H1 (cell line): ENCODE measurements at regions not wholly inside any gene's neighbourhood (a gene's known extent, or its start where the extent isn't known, plus 50 kb on each side); places are given as distances from the start of the nearest gene placed in this dataset.

Experiments
- CTCF ChIA-PET: fragments of 300-600 bp; sonication (Branson Sonifier 250); formaldehyde crosslinking; loops from one replicate; lab custom pipeline; 2021; ENCODE audit not compliant: partially characterized antibody; lab: Charles Lee
- POLR2A ChIA-PET: fragments of 300-600 bp; sonication (Branson Sonifier 250); formaldehyde crosslinking; loops from one replicate; lab custom pipeline; 2021; ENCODE audit warnings: inconsistent platforms; ENCODE audit not compliant: partially characterized antibody; lab: Charles Lee
- DNase-seq, 2 experiments: peaks; one replicate each; pipeline versions ENCODE4 v3.0.0 to v3.0.0-alpha.2; 2010 to 2022; ENCODE audit warnings: low spot score in 2 of 2, low read depth in 1 of 2, mixed read lengths in 1 of 2
- FAIRE-seq: peaks from 2 replicates; lab custom pipeline; 2011; peaks lifted over from hg19 to GRCh38; lab: Jason Lieb, UNC
- H2AFZ ChIP-seq: 2 replicates; pipeline ENCODE4 v1.8.1; 2012; ENCODE audit warnings: low read length, inconsistent platforms
- H2AK5ac ChIP-seq: 2 replicates; pipeline ENCODE4 v1.6.1; 2013; ENCODE audit warnings: low read depth, low read length
- H2BK120ac ChIP-seq: replicated peaks from 2 replicates; pipeline ENCODE3; 2013; ENCODE audit warnings: low read depth, low read length, inconsistent platforms
- H2BK12ac ChIP-seq: 2 replicates; pipeline ENCODE4 v1.6.1; 2013; ENCODE audit warnings: low read depth, low read length
- H2BK15ac ChIP-seq: 2 replicates; pipeline ENCODE4 v1.6.1; 2013; ENCODE audit warnings: low read length
- H2BK20ac ChIP-seq: 2 replicates; pipeline ENCODE4 v1.6.1; 2013; ENCODE audit warnings: low read length
- H2BK5ac ChIP-seq: 2 replicates; pipeline ENCODE4 v1.6.1; 2013; ENCODE audit warnings: low read depth, low read length
- H3K14ac ChIP-seq: 2 replicates; pipeline ENCODE4 v1.6.1; 2013; ENCODE audit warnings: inconsistent platforms; ENCODE audit not compliant: insufficient read length
- H3K18ac ChIP-seq: 2 replicates; pipeline ENCODE4 v1.6.1; 2013; ENCODE audit warnings: low read length; ENCODE audit errors: extremely low read depth
- H3K23ac ChIP-seq: 2 replicates; pipeline ENCODE4 v1.6.1; 2013; ENCODE audit warnings: inconsistent platforms; ENCODE audit not compliant: insufficient read length
- H3K23me2 ChIP-seq: 2 replicates; pipeline ENCODE4 v1.6.1; 2013; ENCODE audit warnings: low read depth, low read length
- H3K27ac ChIP-seq: 2 replicates; pipeline ENCODE4 v1.6.1; 2011; ENCODE audit warnings: low read depth, low read length, inconsistent platforms
- H3K27me3 ChIP-seq, 4 experiments: replicated peaks in 1 of 4; 1 replicate in 1 of 4; 2 replicates in 3 of 4; pipeline versions ENCODE4 v1.6.1 to v1.8.1; 2011 to 2013; ENCODE audit warnings: low read length in 3 of 4, mild to moderate bottlenecking in 3 of 4, inconsistent platforms in 2 of 4, mixed read lengths in 2 of 4, moderate library complexity in 1 of 4; ENCODE audit not compliant: control insufficient read depth in 3 of 4, insufficient read depth in 3 of 4; ENCODE audit errors: extremely low read depth in 1 of 4
- H3K36me3 ChIP-seq, 4 experiments: 2 replicates each; pipeline versions ENCODE4 v1.6.1 to v1.8.1; 2011 to 2013; ENCODE audit warnings: mild to moderate bottlenecking in 4 of 4, low read length in 3 of 4, moderate library complexity in 2 of 4, control low read depth in 1 of 4, inconsistent platforms in 1 of 4; ENCODE audit not compliant: insufficient read depth in 4 of 4, control insufficient read depth in 2 of 4
- H3K4ac ChIP-seq: replicated peaks from 2 replicates; pipeline ENCODE3; 2013; ENCODE audit warnings: low read length, low read depth, mixed read lengths, inconsistent platforms; ENCODE audit not compliant: insufficient read length
- H3K4me1 ChIP-seq, 4 experiments: replicated peaks in 1 of 4; 1 replicate in 1 of 4; 2 replicates in 3 of 4; pipeline versions ENCODE4 v1.6.1 to v1.8.1; 2011 to 2013; ENCODE audit warnings: low read length in 3 of 4, inconsistent platforms in 2 of 4, mixed read lengths in 1 of 4; ENCODE audit not compliant: insufficient read depth in 4 of 4, control insufficient read depth in 3 of 4
- H3K4me2 ChIP-seq, 2 experiments: 2 replicates each; pipeline versions ENCODE4 v1.6.1 to v1.8.1; 2011 to 2013; ENCODE audit warnings: low read depth in 2 of 2, low read length in 2 of 2, control low read depth in 1 of 2, inconsistent platforms in 1 of 2, mild to moderate bottlenecking in 1 of 2; ENCODE audit not compliant: insufficient read depth in 1 of 2
- H3K4me3 ChIP-seq, 4 experiments: fragments of 200-600, 300-600 bp in 1 of 4; sonication (generic), shearing (Covaris generic), sonication (Bioruptor Twin) in 1 of 4; 2 replicates each; pipeline versions ENCODE4 v1.5.1 to v1.8.1; 2011 to 2016; ENCODE audit warnings: low read length in 4 of 4, low read depth in 3 of 4, control low read depth in 2 of 4, inconsistent platforms in 2 of 4, mild to moderate bottlenecking in 2 of 4, mixed read lengths in 1 of 4, moderate library complexity in 1 of 4; ENCODE audit not compliant: insufficient read depth in 2 of 4; ENCODE audit errors: extremely low read depth in 1 of 4
- H3K56ac ChIP-seq: replicated peaks from 2 replicates; pipeline ENCODE3; 2013; ENCODE audit warnings: low read depth, mild to moderate bottlenecking, mixed read lengths, low read length, inconsistent platforms; ENCODE audit not compliant: insufficient read length
- H3K79me1 ChIP-seq: 2 replicates; pipeline ENCODE4 v1.6.1; 2013; ENCODE audit warnings: low read depth, low read length, control low read depth
- H3K79me2 ChIP-seq, 2 experiments: 2 replicates each; pipeline versions ENCODE4 v1.6.1 to v1.8.1; 2012 to 2013; ENCODE audit warnings: low read length in 2 of 2, mild to moderate bottlenecking in 2 of 2, inconsistent platforms in 1 of 2; ENCODE audit not compliant: insufficient read depth in 2 of 2, control insufficient read depth in 1 of 2
- H3K9ac ChIP-seq, 4 experiments: replicated peaks in 1 of 4; 1 replicate in 1 of 4; 2 replicates in 3 of 4; pipeline versions ENCODE4 v1.6.1 to v1.8.1; 2011 to 2013; ENCODE audit warnings: low read depth in 3 of 4, low read length in 3 of 4, control low read depth in 2 of 4, mild to moderate bottlenecking in 2 of 4, moderate library complexity in 2 of 4, inconsistent platforms in 1 of 4; ENCODE audit errors: extremely low read depth in 1 of 4
- H3K9me3 ChIP-seq, 2 experiments: 2 replicates each; pipeline versions ENCODE4 v1.6.1 to v1.8.1; 2012 to 2013; ENCODE audit warnings: mild to moderate bottlenecking in 2 of 2, moderate library complexity in 2 of 2, control low read depth in 1 of 2, inconsistent platforms in 1 of 2, low read depth in 1 of 2, low read length in 1 of 2, mixed read lengths in 1 of 2; ENCODE audit not compliant: insufficient read depth in 2 of 2
- H4K20me1 ChIP-seq, 2 experiments: replicated peaks in 1 of 2; 2 replicates each; pipeline versions ENCODE3 to v1.8.1; 2011 to 2013; ENCODE audit warnings: inconsistent platforms in 2 of 2, low read length in 2 of 2, mild to moderate bottlenecking in 1 of 2; ENCODE audit not compliant: insufficient read depth in 2 of 2, control insufficient read depth in 1 of 2
- H4K5ac ChIP-seq: 2 replicates; pipeline ENCODE4 v1.6.1; 2013; ENCODE audit warnings: low read length, low read depth, mixed read lengths, inconsistent platforms; ENCODE audit not compliant: insufficient read length
- H4K8ac ChIP-seq: 2 replicates; pipeline ENCODE4 v1.8.0; 2013; ENCODE audit warnings: mild to moderate bottlenecking, moderate library complexity, low read length, inconsistent platforms; ENCODE audit not compliant: insufficient read depth; ENCODE audit errors: extremely low read depth
- H4K91ac ChIP-seq: replicated peaks from 2 replicates; pipeline ENCODE3; 2013; ENCODE audit warnings: low read length, mixed read lengths, inconsistent platforms; ENCODE audit not compliant: insufficient read length
- ASH2L ChIP-seq: fragments of 200-600, 300-600 bp; sonication (generic); IDR thresholded peaks from one replicate; pipeline ENCODE4 v1.7.1; 2017; ENCODE audit warnings: low read length
- CBX8 ChIP-seq: fragments of 300-800, 300-1000 bp; sonication (generic); IDR thresholded peaks from 2 replicates; pipeline ENCODE4 v1.7.1; 2016; ENCODE audit warnings: low read depth, low read length, borderline replicate concordance
- CTBP2 ChIP-seq: IDR thresholded peaks from 2 replicates; pipeline ENCODE4 v1.7.0; 2011; ENCODE audit warnings: borderline replicate concordance, mild to moderate bottlenecking, moderate library complexity, mixed read lengths, low read length; ENCODE audit not compliant: insufficient read depth, insufficient read length
- CTCF ChIP-seq, 3 experiments: IDR thresholded peaks; 1 replicate in 2 of 3; 2 replicates in 1 of 3; pipeline versions ENCODE4 v1.5.1 to v1.6.1; 2011; ENCODE audit warnings: low read length in 3 of 3, mild to moderate bottlenecking in 3 of 3, inconsistent platforms in 2 of 3, low read depth in 1 of 3, moderate library complexity in 1 of 3; ENCODE audit not compliant: insufficient read depth in 1 of 3; ENCODE audit errors: control extremely low read depth in 1 of 3
- EGR1 ChIP-seq: IDR thresholded peaks from 2 replicates; pipeline ENCODE4 v1.6.1; 2011; ENCODE audit warnings: low read depth, low read length, borderline replicate concordance
- JUN ChIP-seq: IDR thresholded peaks from 2 replicates; pipeline ENCODE4 v1.6.1; 2011; ENCODE audit warnings: low read depth, mild to moderate bottlenecking, improper control_type of control experiment, low read length
- MAX ChIP-seq: IDR thresholded peaks from 2 replicates; pipeline ENCODE4 v1.6.1; 2012; ENCODE audit warnings: inconsistent platforms
- NRF1 ChIP-seq: IDR thresholded peaks from 2 replicates; pipeline ENCODE4 v1.6.1; 2011; ENCODE audit warnings: mild to moderate bottlenecking, low read depth, low read length, improper control_type of control experiment
- POU5F1 ChIP-seq: IDR thresholded peaks from 2 replicates; pipeline ENCODE4 v1.6.1; 2011; ENCODE audit warnings: low read depth, mild to moderate bottlenecking, low read length, moderate library complexity
- SRF ChIP-seq: IDR thresholded peaks from 2 replicates; pipeline ENCODE4 v1.6.1; 2011; ENCODE audit warnings: mild to moderate bottlenecking, low read depth, low read length, moderate library complexity
- SUZ12 ChIP-seq: fragments of 200-600 bp; sonication (generic); IDR thresholded peaks from 2 replicates; pipeline ENCODE4 v1.6.1; 2012; ENCODE audit warnings: mild to moderate bottlenecking, inconsistent platforms, low read length, moderate library complexity, mixed read lengths
- YY1 ChIP-seq: IDR thresholded peaks from 2 replicates; pipeline ENCODE4 v1.6.1; 2011; ENCODE audit warnings: low read depth, mild to moderate bottlenecking, low read length
- ZNF274 ChIP-seq: IDR thresholded peaks from 2 replicates; pipeline ENCODE4 v1.7.0; 2012; ENCODE audit warnings: low read length, borderline replicate concordance; ENCODE audit errors: extremely low read depth
- WGBS, 2 experiments: shearing (Covaris generic) in 1 of 2; methylation state at CpG; one replicate each; pipeline versions ENCODE4 v1.1.6 to v1.1.7; 2013 to 2015; ENCODE audit warnings: low lambda C conversion rate in 2 of 2, mixed read lengths in 2 of 2, inconsistent platforms in 1 of 2, low coverage in 1 of 2, missing lambda C conversion rate in 1 of 2; ENCODE audit not compliant: insufficient replicate concordance in 2 of 2, insufficient coverage in 1 of 2, insufficient read length in 1 of 2; ENCODE audit errors: extremely low coverage in 1 of 2, missing lambda C conversion rate in 1 of 2; 5-methylcytosine and 5-hydroxymethylcytosine counted together

GRCh38 chr1:177611402-177611801, 358.5 kb downstream of the SEC16B start:
- Histone ChIP-seq H2AK5ac (no peak overlapping the region), H3K27ac (no peak overlapping the region), H4K8ac (no peak overlapping the region), H3K79me2 (no peaks in the 10 kb centered on the region), H3K79me1 (no peaks in the 10 kb centered on the region; the same call in 1 of the 2 replicates), H2BK15ac (no peak overlapping the region), H2BK20ac (no peak overlapping the region), H3K18ac (no peak overlapping the region), H3K56ac (no peak overlapping the region), H3K4me1 (no peaks in the 10 kb centered on the region), H2BK12ac (no peak overlapping the region), H4K5ac (no peak overlapping the region), H3K27me3 (no peaks in the 10 kb centered on the region), H3K36me3 (no peaks in the 10 kb centered on the region), H3K4ac (no peak overlapping the region), H3K4me2 (no peak overlapping the region), H2AFZ (no peak overlapping the region), H3K23me2 (no peaks in the 10 kb centered on the region), H3K14ac (no peak overlapping the region), H3K9me3 (no peaks in the 10 kb centered on the region), H4K20me1 (no peaks in the 10 kb centered on the region), H3K9ac (no peak overlapping the region), H2BK120ac (no peak overlapping the region), H3K4me3 (no peak overlapping the region), H4K91ac (no peak overlapping the region), H3K23ac (no peak overlapping the region), H2BK5ac (0 out of 2 replicates have a peak overlapping the region, but pooled peaks have one; percentile 24)
- ChIA-PET POLR2A (no interaction called here), CTCF (no interaction called here)
- WGBS, 2 experiments = 93% methylated on average over 1 of the region's 1 CpG; no CpG with 5 or more reads in 1 of the 2 experiments
- no peak for FAIRE-seq
- DNase-seq = no peak
- TF ChIP-seq EGR1 (no peak), SRF (no peak), CBX8 (no peak), JUN (no peak), MAX (no peak), NRF1 (no peak), ZNF274 (no peak), SUZ12 (no peak), CTCF (IDR thresholded peaks at IDR 0.05; ENCODE audit: control extremely low read depth in 1 of 3, insufficient read depth in 1 of 3, low read depth in 1 of 3, low read length in 3 of 3) (no peak), YY1 (no peak), POU5F1 (no peak), CTBP2 (no peak), ASH2L (no peak)
